ENCODE measurements at regions not wholly inside any gene's neighbourhood (a gene's known extent, or its start where the extent isn't known, plus 50 kb on each side); places are given as distances from the start of the nearest gene placed in this dataset.

DNA sequence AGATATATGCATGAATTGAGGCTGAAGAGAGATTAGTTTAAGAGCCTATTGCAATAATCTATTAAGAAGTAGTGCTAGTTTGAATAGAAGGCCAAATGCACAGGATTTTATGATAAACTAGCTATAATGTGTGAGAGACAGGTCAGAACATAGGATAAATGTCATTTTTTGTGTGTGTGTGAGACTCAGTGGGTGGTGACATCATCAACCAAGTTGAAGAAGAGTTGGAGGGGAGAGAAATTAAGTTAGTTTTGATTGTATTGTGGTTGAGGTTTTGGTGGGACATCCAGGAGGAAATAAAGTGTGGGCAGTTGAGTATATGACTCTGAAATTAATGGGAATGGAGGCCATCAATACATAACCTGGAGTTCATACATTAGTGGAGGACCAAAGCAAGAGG lies 320.1 kb upstream of the CWC22 start:
- TF ChIP-seq YY1 (IDR thresholded peaks at IDR 0.05; ENCODE audit: low read depth) = no peak
- TF ChIP-seq, protein P1, sequence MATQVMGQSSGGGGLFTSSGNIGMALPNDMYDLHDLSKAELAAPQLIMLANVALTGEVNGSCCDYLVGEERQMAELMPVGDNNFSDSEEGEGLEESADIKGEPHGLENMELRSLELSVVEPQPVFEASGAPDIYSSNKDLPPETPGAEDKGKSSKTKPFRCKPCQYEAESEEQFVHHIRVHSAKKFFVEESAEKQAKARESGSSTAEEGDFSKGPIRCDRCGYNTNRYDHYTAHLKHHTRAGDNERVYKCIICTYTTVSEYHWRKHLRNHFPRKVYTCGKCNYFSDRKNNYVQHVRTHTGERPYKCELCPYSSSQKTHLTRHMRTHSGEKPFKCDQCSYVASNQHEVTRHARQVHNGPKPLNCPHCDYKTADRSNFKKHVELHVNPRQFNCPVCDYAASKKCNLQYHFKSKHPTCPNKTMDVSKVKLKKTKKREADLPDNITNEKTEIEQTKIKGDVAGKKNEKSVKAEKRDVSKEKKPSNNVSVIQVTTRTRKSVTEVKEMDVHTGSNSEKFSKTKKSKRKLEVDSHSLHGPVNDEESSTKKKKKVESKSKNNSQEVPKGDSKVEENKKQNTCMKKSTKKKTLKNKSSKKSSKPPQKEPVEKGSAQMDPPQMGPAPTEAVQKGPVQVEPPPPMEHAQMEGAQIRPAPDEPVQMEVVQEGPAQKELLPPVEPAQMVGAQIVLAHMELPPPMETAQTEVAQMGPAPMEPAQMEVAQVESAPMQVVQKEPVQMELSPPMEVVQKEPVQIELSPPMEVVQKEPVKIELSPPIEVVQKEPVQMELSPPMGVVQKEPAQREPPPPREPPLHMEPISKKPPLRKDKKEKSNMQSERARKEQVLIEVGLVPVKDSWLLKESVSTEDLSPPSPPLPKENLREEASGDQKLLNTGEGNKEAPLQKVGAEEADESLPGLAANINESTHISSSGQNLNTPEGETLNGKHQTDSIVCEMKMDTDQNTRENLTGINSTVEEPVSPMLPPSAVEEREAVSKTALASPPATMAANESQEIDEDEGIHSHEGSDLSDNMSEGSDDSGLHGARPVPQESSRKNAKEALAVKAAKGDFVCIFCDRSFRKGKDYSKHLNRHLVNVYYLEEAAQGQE (IDR thresholded peaks at IDR 0.05; ENCODE audit: low read depth, low read length) = no peak
- TF ChIP-seq POLR2AphosphoS5 (IDR thresholded peaks at IDR 0.05; ENCODE audit: low read depth, low read length) = no peak
- TF ChIP-seq EZH2phosphoT487 (IDR thresholded peaks at IDR 0.05; ENCODE audit: borderline replicate concordance, low read depth) = no peak
- TF ChIP-seq, protein P2, sequence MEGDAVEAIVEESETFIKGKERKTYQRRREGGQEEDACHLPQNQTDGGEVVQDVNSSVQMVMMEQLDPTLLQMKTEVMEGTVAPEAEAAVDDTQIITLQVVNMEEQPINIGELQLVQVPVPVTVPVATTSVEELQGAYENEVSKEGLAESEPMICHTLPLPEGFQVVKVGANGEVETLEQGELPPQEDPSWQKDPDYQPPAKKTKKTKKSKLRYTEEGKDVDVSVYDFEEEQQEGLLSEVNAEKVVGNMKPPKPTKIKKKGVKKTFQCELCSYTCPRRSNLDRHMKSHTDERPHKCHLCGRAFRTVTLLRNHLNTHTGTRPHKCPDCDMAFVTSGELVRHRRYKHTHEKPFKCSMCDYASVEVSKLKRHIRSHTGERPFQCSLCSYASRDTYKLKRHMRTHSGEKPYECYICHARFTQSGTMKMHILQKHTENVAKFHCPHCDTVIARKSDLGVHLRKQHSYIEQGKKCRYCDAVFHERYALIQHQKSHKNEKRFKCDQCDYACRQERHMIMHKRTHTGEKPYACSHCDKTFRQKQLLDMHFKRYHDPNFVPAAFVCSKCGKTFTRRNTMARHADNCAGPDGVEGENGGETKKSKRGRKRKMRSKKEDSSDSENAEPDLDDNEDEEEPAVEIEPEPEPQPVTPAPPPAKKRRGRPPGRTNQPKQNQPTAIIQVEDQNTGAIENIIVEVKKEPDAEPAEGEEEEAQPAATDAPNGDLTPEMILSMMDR (IDR thresholded peaks at IDR 0.05) = no peak
- TF ChIP-seq, protein P3, sequence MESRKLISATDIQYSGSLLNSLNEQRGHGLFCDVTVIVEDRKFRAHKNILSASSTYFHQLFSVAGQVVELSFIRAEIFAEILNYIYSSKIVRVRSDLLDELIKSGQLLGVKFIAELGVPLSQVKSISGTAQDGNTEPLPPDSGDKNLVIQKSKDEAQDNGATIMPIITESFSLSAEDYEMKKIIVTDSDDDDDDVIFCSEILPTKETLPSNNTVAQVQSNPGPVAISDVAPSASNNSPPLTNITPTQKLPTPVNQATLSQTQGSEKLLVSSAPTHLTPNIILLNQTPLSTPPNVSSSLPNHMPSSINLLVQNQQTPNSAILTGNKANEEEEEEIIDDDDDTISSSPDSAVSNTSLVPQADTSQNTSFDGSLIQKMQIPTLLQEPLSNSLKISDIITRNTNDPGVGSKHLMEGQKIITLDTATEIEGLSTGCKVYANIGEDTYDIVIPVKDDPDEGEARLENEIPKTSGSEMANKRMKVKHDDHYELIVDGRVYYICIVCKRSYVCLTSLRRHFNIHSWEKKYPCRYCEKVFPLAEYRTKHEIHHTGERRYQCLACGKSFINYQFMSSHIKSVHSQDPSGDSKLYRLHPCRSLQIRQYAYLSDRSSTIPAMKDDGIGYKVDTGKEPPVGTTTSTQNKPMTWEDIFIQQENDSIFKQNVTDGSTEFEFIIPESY (IDR thresholded peaks at IDR 0.05; ENCODE audit: borderline replicate concordance, low read depth) = no peak
- TF ChIP-seq, protein P4, sequence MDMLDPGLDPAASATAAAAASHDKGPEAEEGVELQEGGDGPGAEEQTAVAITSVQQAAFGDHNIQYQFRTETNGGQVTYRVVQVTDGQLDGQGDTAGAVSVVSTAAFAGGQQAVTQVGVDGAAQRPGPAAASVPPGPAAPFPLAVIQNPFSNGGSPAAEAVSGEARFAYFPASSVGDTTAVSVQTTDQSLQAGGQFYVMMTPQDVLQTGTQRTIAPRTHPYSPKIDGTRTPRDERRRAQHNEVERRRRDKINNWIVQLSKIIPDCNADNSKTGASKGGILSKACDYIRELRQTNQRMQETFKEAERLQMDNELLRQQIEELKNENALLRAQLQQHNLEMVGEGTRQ (IDR thresholded peaks at IDR 0.05; ENCODE audit: borderline replicate concordance, low read depth, low read length) = no peak
- no peak for TF ChIP-seq SMC3 (IDR thresholded peaks at IDR 0.05; ENCODE audit: low read depth, low read length)
- TF ChIP-seq EP300 (IDR thresholded peaks at IDR 0.05; ENCODE audit: borderline replicate concordance in 1 of 2, low read depth in 1 of 2, low read length in 1 of 2) = no peak
- no peak for TF ChIP-seq RCOR1 (IDR thresholded peaks at IDR 0.05; ENCODE audit: low read length)

All from SK-N-SH (cell line).